Body of pancreas (tissue), 4 donors: ENCODE measurements at regions not wholly inside any gene's neighbourhood (a gene's known extent, or its start where the extent isn't known, plus 50 kb on each side); places are given as distances from the start of the nearest gene placed in this dataset.

Source experiments
- ATAC-seq: fragments of 150-250 bp; one replicate; pipeline ENCODE4 v1.9.1; 2016
- DNase-seq, 4 donors: peaks; one replicate each; pipeline ENCODE4 v3.0.0-alpha.2; 2019
- H3K27ac ChIP-seq, 4 donors: fragments of 200-600 bp; sonication (generic); 1 replicate in 3 of 4; 2 replicates in 1 of 4; pipeline versions ENCODE4 v1.5.1 to v1.6.1; 2016 to 2019; ENCODE audit warnings: mild to moderate bottlenecking in 1 of 4, mixed read lengths in 1 of 4, moderate library complexity in 1 of 4
- H3K27me3 ChIP-seq, 2 donors: fragments of 200-600 bp; sonication (generic); one replicate each; pipeline ENCODE4 v1.6.0; 2016; ENCODE audit warnings: mild to moderate bottlenecking in 1 of 2
- H3K36me3 ChIP-seq, 2 donors: fragments of 200-600 bp; sonication (generic); replicated peaks in 1 of 2; 2 replicates each; pipeline ENCODE4 v1.5.1; 2016; ENCODE audit warnings: low read depth in 2 of 2; ENCODE audit not compliant: insufficient read depth in 1 of 2
- H3K4me1 ChIP-seq: fragments of 200-600 bp; sonication (generic); one replicate; pipeline ENCODE4 v1.6.0; 2016
- H3K4me3 ChIP-seq, 2 donors: fragments of 200-600 bp; sonication (generic); 1 replicate in 1 of 2; 2 replicates in 1 of 2; pipeline ENCODE4 v1.5.1; 2016 to 2019
- H3K9me3 ChIP-seq, 3 donors: fragments of 200-600 bp; sonication (generic); 1 replicate in 2 of 3; 2 replicates in 1 of 3; pipeline ENCODE4 v1.5.1; 2016
- POLR2A ChIP-seq, 3 donors: fragments of 450-650 bp; IDR thresholded peaks; one replicate each; pipeline ENCODE4 v1.6.1; 2016; ENCODE audit warnings: antibody characterized with exemption in 3 of 3, mild to moderate bottlenecking in 2 of 3
- WGBS, 2 donors: methylation state at CpG; one replicate each; pipeline ENCODE4 v1.1.5; 2017; 5-methylcytosine and 5-hydroxymethylcytosine counted together
- intact Hi-C: fragments of 100-400 bp; cut with DNase I; formaldehyde crosslinking; loops from one replicate; pipeline ENCODE4 v1.15.1; 2023
- TF ChIP-seq, protein P1 (sequence below), 7 experiments: fragments of 450-650 bp in 4 of 7; fragments of 200-600 bp in 3 of 7; sonication (generic) in 3 of 7; IDR thresholded peaks; one replicate each; pipeline ENCODE4 v1.5.1; 2016 to 2019; ENCODE audit warnings: antibody characterized with exemption in 7 of 7

DNA sequence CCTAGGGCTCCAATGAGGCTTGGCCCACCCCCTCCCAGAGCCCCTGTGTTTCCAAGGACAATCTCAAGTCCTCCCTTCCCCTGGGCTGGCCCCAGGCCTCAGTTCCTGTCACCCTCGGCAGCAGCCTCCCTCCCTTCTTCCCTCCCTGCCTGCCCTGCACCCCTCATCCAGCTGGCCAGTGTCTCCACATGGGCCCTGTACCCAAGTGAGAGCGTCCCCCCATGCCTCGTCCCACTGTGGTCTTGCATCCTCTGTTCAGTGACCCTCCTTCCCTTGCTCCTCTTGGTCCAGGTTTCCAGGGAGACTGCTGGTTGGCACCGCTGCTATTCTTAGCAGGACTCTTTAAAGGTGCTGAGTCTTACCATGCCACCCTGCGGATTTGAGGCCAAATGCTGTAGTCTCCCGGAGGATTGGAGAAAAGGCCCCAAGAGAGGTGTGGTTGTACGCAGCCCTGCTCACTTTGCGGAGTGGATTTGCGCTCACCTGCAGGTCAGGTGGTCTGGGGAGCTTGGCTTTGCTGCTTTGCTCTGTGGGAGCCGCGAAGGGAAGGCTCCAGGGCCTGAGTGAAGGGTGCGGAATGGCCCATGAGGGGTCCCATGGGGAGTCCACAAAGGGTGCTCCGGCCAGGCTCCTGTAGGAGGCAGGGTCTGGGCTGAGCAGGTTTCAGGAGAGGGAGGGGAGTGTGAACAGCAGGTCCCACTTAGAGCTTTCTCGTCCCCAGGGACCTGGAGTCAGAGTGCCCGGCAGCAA is 519.2 kb downstream of the TCERG1L start:
- Histone ChIP-seq H3K4me3 (no peak overlapping the region), H3K36me3 (no peaks in the 10 kb centered on the region), H3K27me3 (no peaks in the 10 kb centered on the region), H3K4me1 (peaks cover 4% of the 10 kb centered on the region), H3K27ac (no peak overlapping the region), H3K9me3 (no peaks in the 10 kb centered on the region)
- no peak for TF ChIP-seq POLR2A (IDR thresholded peaks at IDR 0.05)
- TF ChIP-seq, protein P1, sequence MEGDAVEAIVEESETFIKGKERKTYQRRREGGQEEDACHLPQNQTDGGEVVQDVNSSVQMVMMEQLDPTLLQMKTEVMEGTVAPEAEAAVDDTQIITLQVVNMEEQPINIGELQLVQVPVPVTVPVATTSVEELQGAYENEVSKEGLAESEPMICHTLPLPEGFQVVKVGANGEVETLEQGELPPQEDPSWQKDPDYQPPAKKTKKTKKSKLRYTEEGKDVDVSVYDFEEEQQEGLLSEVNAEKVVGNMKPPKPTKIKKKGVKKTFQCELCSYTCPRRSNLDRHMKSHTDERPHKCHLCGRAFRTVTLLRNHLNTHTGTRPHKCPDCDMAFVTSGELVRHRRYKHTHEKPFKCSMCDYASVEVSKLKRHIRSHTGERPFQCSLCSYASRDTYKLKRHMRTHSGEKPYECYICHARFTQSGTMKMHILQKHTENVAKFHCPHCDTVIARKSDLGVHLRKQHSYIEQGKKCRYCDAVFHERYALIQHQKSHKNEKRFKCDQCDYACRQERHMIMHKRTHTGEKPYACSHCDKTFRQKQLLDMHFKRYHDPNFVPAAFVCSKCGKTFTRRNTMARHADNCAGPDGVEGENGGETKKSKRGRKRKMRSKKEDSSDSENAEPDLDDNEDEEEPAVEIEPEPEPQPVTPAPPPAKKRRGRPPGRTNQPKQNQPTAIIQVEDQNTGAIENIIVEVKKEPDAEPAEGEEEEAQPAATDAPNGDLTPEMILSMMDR (IDR thresholded peaks at IDR 0.05), result no peak
- ATAC-seq (no peak), DNase-seq (no peak)
- intact Hi-C loops, result no loop called here
- WGBS, 2 donors, result 78 to 85% methylated on average over 11 to 15 of the region's 15 CpGs

DNA sequence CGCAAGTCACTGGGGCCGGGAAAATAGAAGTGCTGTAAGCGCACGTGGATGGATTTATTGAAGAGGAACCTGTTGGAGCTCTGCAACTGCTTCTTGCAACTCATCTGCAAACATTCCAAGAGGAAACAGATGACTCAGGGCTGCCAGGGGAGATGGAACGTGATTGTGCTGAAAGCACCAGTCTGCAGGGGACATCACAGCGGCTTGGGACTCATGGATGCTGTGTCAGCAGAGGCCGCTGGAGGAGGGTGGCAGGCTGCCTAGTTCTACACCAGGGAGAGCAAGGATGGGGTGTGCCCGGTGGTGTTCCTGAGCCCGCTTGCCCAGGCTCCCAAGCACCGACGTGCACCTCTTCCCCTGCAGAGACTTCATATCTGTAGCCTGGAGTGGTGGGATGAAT is 515.7 kb downstream of the TCERG1L start:
- ATAC-seq (no peak), DNase-seq (no peak)
- no peaks in the 10 kb centered on the region for H3K36me3 ChIP-seq
- H3K4me1 ChIP-seq, result no peaks in the 10 kb centered on the region
- H3K27me3 ChIP-seq, result no peaks in the 10 kb centered on the region
- no peaks in the 10 kb centered on the region for H3K9me3 ChIP-seq
- no peak overlapping the region for H3K27ac ChIP-seq
- intact Hi-C loops, result no loop called here
- no peak for TF ChIP-seq POLR2A (IDR thresholded peaks at IDR 0.05)
- TF ChIP-seq, protein P1 (IDR thresholded peaks at IDR 0.05), result no peak
- 57 to 72% methylated on average over 10 to 11 of the region's 11 CpGs for WGBS, 2 donors
- H3K4me3 ChIP-seq, result no peak overlapping the region

DNA sequence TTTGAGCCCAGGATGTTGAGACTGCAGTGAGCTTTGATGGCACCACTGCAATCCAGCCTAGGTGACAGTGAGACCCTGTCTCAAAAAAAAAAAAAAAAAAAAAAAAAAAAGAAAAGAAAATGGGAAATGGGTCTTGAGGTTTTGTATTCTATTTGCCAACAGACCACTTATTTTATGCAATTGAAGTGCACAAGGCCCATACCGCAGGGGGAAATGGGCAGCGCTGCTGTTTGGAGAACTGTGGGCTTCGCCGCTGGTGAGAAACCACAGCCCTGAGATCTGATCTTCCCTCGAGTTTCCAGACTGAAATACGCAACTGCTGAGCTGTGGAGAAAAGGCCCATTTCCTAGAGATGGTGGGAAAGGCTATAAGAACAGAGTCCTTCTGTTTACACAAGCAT is 512.0 kb downstream of the TCERG1L start:
- Histone ChIP-seq H3K36me3 (no peaks in the 10 kb centered on the region), H3K9me3 (no peaks in the 10 kb centered on the region), H3K4me3 (no peak overlapping the region), H3K27me3 (no peaks in the 10 kb centered on the region), H3K27ac (no peak overlapping the region), H3K4me1 (no peaks in the 10 kb centered on the region)
- ATAC-seq, result no peak
- no peak for DNase-seq
- intact Hi-C loops, result no loop called here
- WGBS, 2 donors, result 60 to 73% methylated on average over 6 of the region's 6 CpGs
- TF ChIP-seq, protein P1 (IDR thresholded peaks at IDR 0.05), result no peak
- no peak for TF ChIP-seq POLR2A (IDR thresholded peaks at IDR 0.05)

DNA sequence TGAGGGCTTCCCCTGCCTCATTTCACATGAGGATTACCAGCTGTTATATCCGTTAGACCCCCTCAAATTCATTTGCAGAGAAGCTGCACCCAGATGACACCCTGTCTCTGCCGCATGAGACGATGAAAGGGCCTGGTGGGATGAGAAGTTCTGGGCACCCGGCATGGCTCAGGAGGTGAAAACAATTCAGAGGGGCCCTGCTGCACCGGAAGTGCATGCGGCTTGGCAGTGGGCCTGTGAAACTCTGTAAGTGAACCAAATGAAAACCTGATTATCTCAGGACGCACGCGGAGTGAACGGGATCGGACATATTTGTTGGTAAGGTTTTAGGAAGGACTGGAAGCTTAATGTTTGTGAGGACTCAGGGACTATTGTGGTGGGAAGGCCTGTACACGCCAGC is 511.2 kb downstream of the TCERG1L start:
- Histone ChIP-seq H3K4me3 (no peak overlapping the region), H3K4me1 (no peaks in the 10 kb centered on the region), H3K27ac (no peak overlapping the region), H3K9me3 (no peaks in the 10 kb centered on the region), H3K36me3 (no peaks in the 10 kb centered on the region), H3K27me3 (no peaks in the 10 kb centered on the region)
- WGBS, 2 donors, result 79 to 89% methylated on average over 12 of the region's 12 CpGs
- TF ChIP-seq, protein P1 (IDR thresholded peaks at IDR 0.05), result no peak
- TF ChIP-seq POLR2A (IDR thresholded peaks at IDR 0.05), result no peak
- intact Hi-C loops, result no loop called here
- no peak for DNase-seq
- ATAC-seq, result no peak

DNA sequence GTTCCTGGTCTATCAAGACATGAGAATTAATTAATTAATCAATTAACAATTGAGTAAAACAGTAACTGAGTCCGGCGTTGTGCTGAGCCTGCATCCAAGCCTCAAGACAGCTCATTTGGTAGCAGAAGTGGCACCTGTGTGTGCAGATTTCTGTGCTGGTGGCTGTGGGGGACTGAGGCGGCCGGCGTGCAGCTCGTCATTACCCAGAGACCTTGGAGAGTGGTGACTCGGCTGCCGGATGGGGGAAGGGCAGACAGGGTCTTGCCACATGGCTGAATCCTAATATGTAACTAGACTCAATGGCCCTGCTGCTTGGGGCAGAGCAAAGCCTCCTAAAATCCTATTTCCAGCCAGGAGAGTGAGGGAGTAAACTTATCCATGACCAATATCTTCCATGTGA is 510.2 kb downstream of the TCERG1L start:
- H3K4me3 ChIP-seq, result no peak overlapping the region
- intact Hi-C loops, result no loop called here
- no peaks in the 10 kb centered on the region for H3K4me1 ChIP-seq
- H3K36me3 ChIP-seq, result no peaks in the 10 kb centered on the region
- WGBS, 2 donors, result 26 to 38% methylated on average over 8 of the region's 8 CpGs
- no peak for TF ChIP-seq POLR2A (IDR thresholded peaks at IDR 0.05)
- TF ChIP-seq, protein P1 (IDR thresholded peaks at IDR 0.05), result no peak
- no peaks in the 10 kb centered on the region for H3K27me3 ChIP-seq
- no peaks in the 10 kb centered on the region for H3K9me3 ChIP-seq
- H3K27ac ChIP-seq, result no peak overlapping the region
- ATAC-seq (no peak), DNase-seq (no peak)
